ENCODE measurements at regions not wholly inside any gene's neighbourhood (a gene's known extent, or its start where the extent isn't known, plus 50 kb on each side); places are given as distances from the start of the nearest gene placed in this dataset.

- ATAC-seq (no peak), DNase-seq (no peak)
- Histone ChIP-seq H3K27ac (no peak overlapping the region), H3K4me3 (no peak overlapping the region), H3K9me3 (no peaks in the 10 kb centered on the region), H3K36me3 (no peaks in the 10 kb centered on the region), H3K27me3 (no peaks in the 10 kb centered on the region), H3K4me1 (no peaks in the 10 kb centered on the region)
- intact Hi-C loops (cut with DNase I) = no loop called here
- TF ChIP-seq CTCF (IDR thresholded peaks at IDR 0.05) = no peak
These were observed 379.1 kb upstream of the B3GAT1 start for GRCh38 chr11:134791102-134791501.

- Histone ChIP-seq H3K9me3 (no peaks in the 10 kb centered on the region), H3K27ac (no peak overlapping the region), H3K36me3 (no peaks in the 10 kb centered on the region), H3K4me3 (no peak overlapping the region), H3K4me1 (no peaks in the 10 kb centered on the region), H3K27me3 (no peaks in the 10 kb centered on the region)
- TF ChIP-seq CTCF (IDR thresholded peaks at IDR 0.05) = no peak
- DNase-seq (no peak), ATAC-seq (no peak)
- intact Hi-C loops (cut with DNase I) = no loop called here
These were observed 377.1 kb upstream of the B3GAT1 start for GRCh38 chr11:134789104-134789503.

- Histone ChIP-seq H3K4me1 (no peaks in the 10 kb centered on the region), H3K36me3 (no peaks in the 10 kb centered on the region), H3K9me3 (no peaks in the 10 kb centered on the region), H3K27ac (no peak overlapping the region), H3K4me3 (no peak overlapping the region), H3K27me3 (no peaks in the 10 kb centered on the region)
- TF ChIP-seq CTCF (IDR thresholded peaks at IDR 0.05) = no peak
- intact Hi-C loops (cut with DNase I) = no loop called here
- DNase-seq (no peak), ATAC-seq (no peak)
These were observed 374.6 kb upstream of the B3GAT1 start for GRCh38 chr11:134786636-134787035.

- ATAC-seq (no peak), DNase-seq (no peak)
- Histone ChIP-seq H3K27me3 (no peaks in the 10 kb centered on the region), H3K27ac (no peak overlapping the region), H3K36me3 (no peaks in the 10 kb centered on the region), H3K4me1 (no peaks in the 10 kb centered on the region), H3K9me3 (no peaks in the 10 kb centered on the region), H3K4me3 (no peak overlapping the region)
- intact Hi-C loops (cut with DNase I) = no loop called here
- TF ChIP-seq CTCF (IDR thresholded peaks at IDR 0.05) = no peak
These were observed 373.7 kb upstream of the B3GAT1 start for GRCh38 chr11:134785660-134786284.

- H3K9me3 ChIP-seq = no peaks in the 10 kb centered on the region
- H3K36me3 ChIP-seq = no peaks in the 10 kb centered on the region
- no peaks in the 10 kb centered on the region for H3K27me3 ChIP-seq
- TF ChIP-seq CTCF (IDR thresholded peaks at IDR 0.05) = no peak
- intact Hi-C loops (cut with DNase I) = no loop called here
- no peak for DNase-seq
- H3K27ac ChIP-seq = no peak overlapping the region
- ATAC-seq = no peak
- H3K4me3 ChIP-seq = no peak overlapping the region
- no peaks in the 10 kb centered on the region for H3K4me1 ChIP-seq
These were observed 373.0 kb upstream of the B3GAT1 start for GRCh38 chr11:134785059-134785458.

GRCh38 chr11:134784568-134784967 lies 372.5 kb upstream of the B3GAT1 start:
- Histone ChIP-seq H3K27ac (no peak overlapping the region), H3K4me1 (no peaks in the 10 kb centered on the region), H3K36me3 (no peaks in the 10 kb centered on the region), H3K27me3 (no peaks in the 10 kb centered on the region), H3K9me3 (no peaks in the 10 kb centered on the region), H3K4me3 (no peak overlapping the region)
- TF ChIP-seq CTCF (IDR thresholded peaks at IDR 0.05) = no peak
- DNase-seq = no peak
- intact Hi-C loops (cut with DNase I) = no loop called here
- no peak for ATAC-seq

All from upper lobe of right lung (tissue), 1 donor.